ENCODE measurements at regions not wholly inside any gene's neighbourhood (a gene's known extent, or its start where the extent isn't known, plus 50 kb on each side); places are given as distances from the start of the nearest gene placed in this dataset.
"Not testable (repeated sequence)": the region's sequence is repeated elsewhere in the genome, so short reads cannot be mapped to it uniquely, and the experiment has no call there.

DNA sequence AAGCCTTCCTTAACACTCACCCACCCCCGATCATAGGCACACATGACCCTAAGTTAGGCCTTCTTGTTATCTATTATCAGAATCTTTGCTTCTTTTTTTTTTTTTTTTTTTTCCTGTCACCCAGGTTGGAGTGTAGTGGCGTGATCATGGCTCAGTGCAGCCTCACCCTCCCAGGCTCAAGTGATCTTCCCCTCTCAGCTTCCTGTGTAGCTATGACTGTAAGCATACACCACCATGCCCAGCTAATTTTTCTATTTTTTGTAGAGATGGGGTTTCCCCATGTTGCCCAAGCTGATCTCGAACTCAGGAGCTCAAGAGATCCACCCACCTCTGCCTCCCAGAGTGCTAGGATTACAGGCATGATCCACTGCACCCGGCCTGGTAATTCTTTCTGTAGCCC, 328.7 kb downstream of the NR4A2 start:
- DNase-seq: no peak

DNA sequence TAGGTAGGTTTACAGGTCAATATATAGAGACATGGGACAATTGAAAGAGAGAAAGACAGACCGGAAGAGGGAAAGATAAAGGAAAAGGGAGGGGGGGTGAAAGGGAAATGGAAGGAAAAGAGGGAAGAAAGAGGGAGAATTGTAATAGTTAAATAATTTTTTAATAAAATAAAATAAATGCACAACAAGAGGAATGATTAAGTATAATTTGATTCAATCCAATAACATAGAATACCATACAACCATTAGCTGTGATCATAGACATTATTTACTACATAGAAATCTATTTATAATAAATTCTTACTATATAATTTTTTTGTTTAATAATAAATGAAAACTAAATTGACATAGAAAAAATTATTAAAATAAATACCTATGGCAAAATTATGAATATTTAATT, 330.7 kb downstream of the NR4A2 start:
- no peak for DNase-seq

DNA sequence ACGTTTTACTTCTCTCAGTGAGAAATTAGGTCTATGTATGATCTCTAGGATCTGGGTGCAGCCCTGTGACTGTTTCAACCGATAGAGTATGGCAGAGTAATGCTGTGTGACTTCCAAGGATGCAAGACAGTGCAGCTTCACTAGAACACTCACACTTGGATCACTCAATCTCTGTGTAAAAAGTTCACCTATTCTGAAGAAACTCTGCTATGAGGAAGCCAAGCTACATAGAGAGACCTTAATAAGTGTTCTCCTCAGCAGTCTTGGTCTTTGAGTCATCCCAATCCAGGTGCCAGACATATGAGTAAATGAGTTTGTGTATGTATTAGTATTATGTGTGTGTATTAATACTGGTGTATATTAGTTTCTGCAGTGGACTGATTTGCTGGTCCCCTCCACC, 335.0 kb downstream of the NR4A2 start:
- no peak for DNase-seq

DNA sequence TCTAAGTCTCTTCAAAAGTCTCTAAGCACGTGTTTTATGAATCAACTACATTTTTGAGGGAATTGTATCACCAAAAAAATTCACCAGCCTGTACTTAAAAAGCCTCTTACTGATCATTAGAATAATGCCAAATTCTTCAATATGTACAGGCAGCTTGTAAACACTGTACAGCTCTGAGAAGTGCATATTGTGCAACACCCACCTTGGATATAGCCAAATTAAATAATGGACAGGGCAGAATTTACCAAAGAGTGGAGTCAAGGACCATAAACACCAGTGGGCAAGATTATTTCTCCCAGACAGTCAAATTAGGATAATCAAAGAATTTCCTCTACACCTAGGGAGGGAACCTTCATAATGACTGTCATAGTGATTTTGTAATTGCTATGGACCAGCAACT, 338.2 kb downstream of the NR4A2 start:
- DNase-seq: no peak

DNA sequence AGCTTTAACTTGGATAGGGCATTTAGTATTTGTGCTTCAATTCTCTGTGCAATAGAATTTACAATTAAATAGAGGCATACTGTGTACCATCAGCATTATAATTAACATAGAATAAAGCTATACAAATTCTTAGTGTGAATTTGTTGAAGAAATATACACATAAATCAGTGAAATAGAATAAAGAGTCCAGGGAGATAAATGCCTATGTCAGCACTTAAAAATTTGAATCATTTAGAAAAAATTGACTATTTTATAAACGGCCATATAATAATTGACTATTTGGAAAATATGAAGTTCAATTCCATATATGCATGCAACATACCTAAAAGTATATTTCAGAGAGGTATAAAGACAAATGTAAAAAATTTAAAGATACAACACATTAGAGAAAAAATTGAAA, 348.7 kb downstream of the NR4A2 start:
- DNase-seq: no peak

DNA sequence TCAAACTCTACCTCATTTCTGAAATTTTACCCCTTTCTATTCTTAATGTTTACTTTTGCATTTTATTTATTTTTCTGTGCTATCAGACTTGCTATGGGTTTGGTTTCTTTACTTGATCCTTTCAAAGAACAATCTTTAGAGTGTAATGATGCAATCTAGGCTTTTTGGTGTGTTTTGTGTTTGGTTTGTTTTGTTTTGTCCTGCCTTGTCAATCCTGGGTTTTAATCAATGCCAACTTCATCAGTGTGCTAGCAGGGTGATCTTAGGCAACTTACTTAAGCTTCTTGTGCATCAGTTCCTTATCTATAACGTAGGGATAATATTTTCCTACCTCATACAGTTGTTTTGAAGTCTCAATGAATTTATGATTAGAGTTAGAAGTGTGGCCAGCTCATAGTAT, 350.4 kb downstream of the NR4A2 start:
- DNase-seq: no peak

DNA sequence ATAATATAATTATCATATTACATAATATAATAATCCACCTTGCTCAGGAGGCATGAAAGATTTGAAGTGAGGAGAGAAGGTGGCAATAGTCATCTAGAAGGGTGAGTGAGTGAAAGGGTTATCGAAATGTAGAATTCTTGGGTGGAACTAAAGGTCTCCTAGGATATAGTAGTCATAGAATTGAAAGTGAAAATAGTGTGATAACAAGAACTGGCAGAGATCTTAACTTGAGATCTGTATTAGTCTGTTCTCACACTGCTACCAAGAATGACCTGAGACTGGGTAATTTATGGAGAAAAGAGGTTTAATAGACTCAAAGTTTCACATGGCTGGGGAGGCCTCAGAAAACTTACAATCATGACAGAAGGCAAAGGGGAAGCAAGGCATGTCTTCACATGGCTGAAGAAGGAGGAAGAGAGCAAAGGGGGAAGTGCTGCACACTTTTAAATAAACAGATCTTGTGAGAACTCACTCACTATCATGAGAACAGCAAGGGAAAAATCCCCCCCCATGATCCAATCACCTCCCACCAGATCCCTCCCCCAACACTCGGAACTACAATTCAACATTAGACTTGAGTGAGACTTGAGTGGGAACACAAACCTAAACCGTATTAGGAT, 351.5 kb downstream of the NR4A2 start:
- no peak for DNase-seq

DNA sequence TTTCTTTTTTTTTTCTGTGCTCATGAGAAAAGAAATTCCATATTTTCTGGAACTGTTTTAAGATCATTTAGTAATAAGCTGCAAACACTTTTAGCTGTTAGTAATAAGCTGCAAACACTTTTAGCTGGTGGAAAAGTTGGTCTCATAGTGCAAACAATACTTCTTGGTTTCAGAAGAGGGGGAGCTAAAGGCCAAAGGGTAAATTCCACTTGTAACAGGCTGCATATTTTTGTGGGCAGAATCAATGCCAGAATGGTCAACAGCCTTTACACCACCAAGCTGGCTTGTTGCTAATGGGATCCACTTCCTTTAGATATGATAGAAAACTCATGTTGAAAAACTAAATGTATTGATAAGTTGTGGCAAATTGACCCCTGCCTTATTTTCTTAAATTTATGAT, 356.8 kb downstream of the NR4A2 start:
- DNase-seq: no peak

DNA sequence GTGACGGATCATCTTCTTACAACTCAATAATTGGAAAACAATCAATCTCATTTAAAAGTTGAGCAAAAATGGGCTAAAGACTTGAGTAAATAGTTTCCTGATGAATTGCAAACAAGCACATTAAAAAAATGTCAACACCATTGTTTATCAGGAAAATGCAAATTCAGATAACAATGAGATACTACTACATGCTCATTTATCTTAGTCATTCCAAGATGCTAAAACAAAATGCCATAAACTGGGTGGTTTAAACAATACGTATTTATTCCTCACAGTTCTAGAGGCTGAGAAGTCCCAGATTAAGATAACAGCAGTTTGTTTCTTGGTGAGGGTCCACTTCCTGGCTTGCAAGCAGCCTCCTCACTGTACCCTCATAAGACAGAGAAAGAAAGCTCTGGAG, 359.6 kb downstream of the NR4A2 start:
- DNase-seq: no peak

DNA sequence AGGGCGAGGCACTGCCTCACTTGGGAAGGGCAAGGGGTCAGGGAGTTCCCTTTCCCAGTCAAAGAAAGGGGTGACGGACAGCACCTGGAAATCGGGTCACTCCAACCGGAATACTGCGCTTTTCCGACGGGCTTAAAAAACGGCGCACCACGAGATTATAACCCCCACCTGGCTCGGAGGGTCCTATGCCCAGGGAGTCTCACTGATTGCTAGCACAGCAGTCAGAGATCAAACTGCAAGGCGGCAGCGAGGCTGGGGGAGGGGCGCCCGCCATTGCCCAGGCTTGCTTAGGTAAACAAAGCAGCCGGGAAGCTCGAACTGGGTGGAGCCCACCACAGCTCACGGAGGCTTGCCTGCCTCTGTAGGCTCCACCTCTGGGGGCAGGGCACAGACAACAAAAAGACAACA, 366.5 kb downstream of the NR4A2 start:
- DNase-seq: not testable (repeated sequence)

DNA sequence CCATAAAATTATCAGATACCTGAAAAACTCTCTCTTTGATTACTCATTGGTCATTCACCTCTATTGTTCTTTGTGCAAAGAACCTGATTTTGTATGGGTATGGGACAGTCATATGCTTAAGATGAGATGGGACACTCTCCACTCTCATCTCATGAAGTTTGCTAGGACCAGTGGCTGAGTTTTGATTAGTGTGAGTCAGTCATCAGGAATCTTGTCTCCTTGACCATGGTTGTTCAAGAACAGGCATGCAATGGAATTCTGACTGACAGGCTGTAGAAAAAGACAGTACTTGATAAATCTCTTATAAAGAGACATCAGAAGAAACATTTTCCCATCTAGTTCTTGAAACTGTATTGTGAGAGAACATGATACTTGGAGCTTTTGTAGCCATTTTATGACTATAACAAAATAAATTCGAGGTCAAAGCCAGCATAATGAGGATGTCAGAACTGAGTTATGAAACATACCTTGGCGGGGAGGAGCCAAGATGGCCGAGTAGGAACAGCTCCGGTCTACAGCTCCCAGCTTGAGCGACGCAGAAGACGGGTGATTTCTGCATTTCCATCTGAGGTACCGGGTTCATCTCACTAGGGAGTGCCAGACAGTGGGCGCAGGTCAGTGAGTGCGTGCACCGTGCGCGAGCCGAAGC, 367.0 kb downstream of the NR4A2 start:
- no peak for DNase-seq

DNA sequence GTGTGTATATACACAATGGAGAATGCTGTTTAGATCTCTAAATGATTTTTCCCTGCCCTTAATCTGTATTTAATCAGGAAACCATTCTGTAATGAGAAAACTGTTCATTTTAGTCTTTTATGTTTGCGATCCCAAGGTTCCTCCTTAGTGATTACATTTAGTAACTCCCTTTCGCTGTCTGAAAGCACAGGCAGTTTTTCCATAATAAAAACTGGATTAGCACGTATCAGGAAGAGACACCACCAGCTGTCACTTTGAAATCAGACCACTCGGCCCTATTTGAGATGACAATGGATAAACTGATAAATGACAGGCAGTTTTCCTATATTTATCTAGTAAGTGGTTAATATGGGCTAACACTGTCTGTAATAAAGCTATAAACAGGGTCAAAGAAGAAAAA, 370.9 kb downstream of the NR4A2 start:
- DNase-seq: no peak

DNA sequence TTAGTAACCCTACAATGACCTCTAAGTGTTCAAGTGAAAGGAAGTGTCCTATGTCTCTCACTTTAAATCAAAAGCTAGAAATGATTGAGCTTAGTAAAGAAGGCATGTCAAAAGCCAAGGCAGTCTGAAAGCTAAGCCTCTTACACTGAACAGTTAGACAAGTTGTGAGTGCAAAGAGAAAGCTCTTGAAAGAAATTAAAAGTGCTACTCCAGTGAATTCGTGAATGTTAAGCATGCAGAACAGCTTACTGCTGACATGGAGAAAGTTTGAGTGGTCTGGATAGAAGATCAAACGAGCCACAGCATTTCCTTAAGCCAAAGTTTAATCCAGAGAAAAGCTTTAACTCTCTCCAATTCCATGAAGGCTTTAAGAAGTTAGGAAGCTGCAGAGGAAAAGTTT, 373.7 kb downstream of the NR4A2 start:
- DNase-seq: no peak

DNA sequence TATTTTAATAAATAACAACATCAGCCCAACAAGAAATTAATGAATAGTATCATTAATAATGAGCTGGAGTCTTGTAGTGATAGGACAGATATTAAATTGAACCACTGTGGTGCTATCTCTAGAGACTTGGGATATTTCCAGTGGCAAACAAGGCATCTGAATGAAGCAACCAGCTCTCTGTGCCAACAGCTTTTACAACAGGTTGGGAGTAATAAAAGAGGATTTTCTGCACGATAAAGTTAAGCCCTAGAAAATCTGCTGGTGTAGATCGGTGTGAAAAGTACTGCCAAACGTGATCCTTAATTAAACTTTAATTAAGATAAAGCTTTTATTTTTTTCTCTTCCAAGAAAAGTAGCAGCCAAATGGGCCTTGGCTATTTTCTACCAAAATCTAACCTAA, 385.5 kb downstream of the NR4A2 start:
- no peak for DNase-seq

DNA sequence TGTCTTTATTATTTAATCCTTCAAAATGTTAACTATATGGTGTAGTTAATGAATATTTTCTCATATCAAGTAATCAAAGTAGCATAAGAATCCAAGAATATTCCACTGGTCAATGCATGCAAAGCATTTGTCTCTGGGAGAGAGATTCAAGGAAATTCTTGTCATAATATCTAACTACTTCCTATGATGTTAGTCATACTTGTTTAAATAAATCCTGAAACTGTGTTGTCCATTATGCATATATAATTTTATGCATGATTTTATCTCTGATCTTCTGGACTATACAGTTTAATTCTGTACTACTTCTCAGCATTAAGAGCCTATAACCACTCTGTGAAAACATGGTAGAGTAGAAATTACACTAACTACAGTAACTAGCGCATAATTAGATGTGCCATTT, 388.3 kb downstream of the NR4A2 start:
- no peak for DNase-seq

DNA sequence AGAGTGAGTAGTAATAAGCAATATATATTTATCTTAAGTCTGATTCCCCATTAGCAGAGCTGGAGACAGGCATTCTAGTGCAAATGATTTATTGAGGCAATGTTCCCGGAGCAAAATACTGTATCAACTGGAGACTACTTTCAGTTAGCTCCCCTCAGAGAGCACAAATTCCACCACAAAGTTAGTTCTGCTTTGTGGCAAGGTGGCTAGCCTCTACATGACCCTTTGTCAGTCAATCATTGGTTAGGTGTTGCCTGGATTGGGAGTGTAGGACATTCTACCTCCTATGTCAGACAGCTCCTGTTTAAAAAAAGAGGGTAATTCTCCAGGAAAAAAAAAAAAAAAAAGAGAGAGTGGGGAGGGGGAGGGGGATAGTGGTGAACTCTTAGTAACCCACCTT, 402.2 kb downstream of the NR4A2 start:
- DNase-seq: no peak

DNA sequence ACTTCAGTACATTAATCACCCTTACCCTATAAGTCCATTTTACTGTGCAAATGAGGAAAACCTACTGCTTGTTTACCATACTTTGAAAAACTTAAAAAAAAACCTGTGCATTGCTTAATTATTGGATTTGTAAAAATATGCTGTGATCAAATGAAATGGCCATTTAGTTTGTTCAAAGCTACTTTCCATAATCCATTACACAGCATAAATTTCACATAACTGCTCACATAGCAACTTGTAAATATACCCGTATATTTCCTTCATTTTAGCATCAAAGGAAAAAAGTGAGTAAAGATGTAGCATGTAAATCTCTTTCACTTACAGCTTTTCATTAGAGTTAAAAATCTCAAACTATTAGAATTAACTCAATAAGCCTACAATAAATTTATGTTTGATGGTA, 415.1 kb downstream of the NR4A2 start:
- DNase-seq: no peak

DNA sequence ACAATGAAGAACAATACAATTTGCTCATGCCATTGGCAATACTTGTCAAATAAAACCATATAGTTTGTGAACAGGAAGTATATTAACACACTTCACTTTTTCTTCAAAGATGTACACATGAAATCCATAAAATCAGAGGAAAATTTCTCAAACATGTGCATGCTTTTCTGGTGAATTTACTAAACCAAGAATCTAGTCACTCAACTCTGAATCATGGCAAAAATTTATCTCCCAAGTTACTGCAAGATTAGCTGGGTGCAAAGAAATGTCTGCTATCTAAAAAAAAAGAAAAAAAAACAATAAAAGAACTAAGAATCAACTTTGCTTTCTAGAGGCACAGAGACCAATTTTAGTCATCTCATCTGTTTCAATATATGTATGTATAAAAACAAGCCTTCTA, 419.2 kb downstream of the NR4A2 start:
- DNase-seq: no peak

DNA sequence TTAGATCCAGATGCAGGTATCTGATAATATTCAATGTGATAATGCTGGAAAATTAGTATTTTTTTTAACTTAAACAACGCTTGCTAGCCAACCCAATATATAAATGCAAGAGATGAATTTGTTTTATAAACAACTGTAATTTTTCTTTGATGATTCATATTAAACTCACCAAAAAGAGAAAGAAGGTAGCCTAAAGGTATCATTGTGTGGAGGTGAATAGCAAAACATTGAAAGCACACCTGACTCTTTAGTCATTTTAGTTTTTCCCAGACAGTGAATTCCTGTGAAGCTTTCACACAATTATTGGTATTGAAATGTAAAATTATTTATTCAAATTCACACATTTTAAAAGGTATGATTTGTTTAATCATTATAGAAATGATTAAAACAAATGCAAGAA, 424.0 kb downstream of the NR4A2 start:
- no peak for DNase-seq

DNA sequence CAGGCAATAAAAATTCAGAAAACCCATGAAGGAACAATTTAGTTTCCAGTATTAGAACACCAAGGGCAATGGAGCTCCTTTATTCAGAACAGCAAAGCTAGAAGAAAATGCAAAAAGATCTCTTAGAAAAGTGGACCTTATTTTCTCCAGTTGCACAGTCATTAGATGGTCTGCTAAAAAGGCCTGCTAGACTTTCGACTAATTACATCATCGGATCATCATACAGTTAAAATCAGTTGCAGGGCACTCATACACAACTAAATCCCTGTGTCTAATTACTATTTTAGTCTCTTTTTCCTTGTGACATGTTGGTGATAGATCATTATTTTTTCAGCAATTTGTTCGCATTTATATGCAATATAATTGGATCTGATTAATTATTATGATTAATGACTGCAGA, 425.3 kb downstream of the NR4A2 start:
- no peak for DNase-seq

DNA sequence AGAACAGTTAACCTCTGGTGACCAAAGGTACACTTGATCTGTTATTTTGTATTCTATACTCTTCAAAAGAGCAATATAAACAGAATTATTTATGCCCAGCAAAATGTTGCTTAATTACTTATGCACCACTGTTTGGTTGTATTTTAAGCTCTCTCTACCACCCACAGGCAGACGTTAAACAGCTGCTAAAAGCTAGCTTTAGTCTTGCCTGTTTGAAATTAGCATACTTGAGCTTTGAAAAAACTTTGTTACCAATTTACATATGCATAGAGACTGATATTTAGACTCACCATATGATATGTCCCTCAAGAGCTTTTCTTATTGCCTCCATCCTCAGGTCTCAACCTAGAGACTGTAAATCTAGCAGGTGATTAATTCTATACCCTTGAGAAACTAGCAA, 426.9 kb downstream of the NR4A2 start:
- no peak for DNase-seq

DNA sequence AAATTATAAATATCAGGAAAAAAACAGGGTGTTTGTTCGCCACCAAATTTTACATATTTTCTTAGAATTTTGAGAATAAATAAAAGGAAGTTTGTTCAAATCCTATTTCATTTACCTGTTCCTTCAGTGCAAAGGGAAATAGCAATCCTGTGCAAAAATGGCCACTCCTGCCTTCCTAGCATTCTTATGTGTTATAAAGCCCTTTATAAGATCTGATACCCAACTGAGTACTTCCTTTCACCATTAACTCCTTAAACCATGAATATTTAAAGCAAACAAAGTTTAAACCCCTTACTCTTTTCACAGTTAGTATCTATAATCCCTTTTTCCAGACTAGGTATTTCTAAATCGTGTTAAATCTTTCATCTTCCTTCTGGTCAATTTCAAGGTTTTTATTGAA, 427.8 kb downstream of the NR4A2 start:
- no peak for DNase-seq

DNA sequence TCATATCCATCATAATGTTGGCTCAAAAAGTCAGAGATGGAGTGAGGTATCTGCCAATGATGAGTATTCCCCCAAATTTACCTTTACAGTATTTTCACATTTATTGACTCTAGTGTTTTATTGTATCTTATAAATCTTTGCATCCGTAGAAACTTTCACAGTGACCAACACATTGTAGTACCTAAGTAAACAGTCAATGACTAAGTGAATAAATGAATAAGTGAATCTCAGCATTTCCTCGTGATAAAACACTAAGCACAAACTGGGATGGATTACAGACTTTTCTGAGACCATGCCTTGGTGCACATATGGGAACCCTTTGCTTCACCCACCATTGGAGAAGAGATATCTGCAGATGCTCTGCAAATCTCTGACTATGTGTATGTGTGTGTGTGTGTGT, 429.9 kb downstream of the NR4A2 start:
- DNase-seq: no peak

DNA sequence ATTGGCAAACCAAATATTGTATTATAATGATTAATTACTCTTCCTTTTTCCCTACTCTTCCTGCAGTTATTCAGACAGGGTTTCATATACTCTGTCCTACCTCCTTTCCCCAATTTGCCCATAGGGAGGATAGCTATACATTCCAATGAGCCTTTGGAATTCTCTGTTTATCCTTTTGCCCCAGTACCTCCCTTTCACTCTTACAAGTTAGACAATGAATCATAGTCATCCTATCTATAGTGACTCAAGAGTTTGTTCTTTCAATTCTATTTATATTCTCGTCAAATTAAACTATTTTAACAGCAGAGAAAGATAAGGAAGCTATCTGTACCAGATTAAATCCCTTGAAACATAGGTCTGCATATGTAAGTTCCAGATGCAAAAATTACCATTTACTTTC, 437.5 kb downstream of the NR4A2 start:
- no peak for DNase-seq

DNA sequence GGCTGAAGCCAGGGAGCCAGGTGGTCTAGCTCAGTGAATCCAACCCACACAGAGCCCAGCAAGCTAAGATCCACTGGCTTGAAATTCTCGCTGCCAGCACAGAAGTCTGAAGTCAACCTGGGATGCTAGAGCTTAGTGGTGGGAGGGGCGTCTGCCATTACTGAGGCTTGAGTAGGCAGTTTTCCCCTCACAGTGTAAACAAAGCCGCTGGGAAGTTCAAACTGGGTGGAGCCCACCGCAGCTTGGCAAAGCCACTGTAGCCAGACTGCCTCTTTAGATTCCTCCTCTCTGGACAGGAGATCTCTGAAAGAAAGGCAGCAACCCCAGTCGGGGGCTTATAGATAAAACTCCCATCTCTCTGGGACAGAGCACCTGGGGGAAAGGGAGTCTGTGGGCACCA, 452.1 kb downstream of the NR4A2 start:
- not testable (repeated sequence) for DNase-seq
